ENCODE measurements at regions not wholly inside any gene's neighbourhood (a gene's known extent, or its start where the extent isn't known, plus 50 kb on each side); places are given as distances from the start of the nearest gene placed in this dataset.
"Not testable (repeated sequence)": the region's sequence is repeated elsewhere in the genome, so short reads cannot be mapped to it uniquely, and the experiment has no call there.

DNA sequence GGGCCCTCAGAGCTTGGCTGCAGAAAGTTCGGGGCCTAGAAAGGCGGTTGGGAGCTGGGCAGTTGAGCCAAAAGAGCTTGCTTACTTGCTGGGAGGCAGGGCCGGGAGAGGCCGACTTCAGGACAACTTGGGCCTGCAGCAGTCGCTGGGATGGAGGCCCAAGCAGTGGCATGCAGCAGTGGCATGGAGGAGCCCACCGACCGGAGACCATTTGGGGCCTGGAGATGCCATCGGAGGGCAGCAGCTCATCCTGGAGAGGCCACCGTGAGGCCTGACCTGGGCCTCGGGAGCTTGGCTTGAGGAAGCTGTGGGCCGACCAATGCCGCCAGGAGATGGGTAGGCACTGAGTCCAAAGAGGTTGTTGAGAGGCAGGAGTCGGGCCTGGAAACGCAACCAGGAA, 200.0 kb downstream of the CEP170 start:
- TF ChIP-seq CTCF (conservative IDR thresholded peaks at IDR 0.05; ENCODE audit: low read depth in 2 of 2), result 0 out of 4 replicates have a peak, but pooled peaks of 1 of the 2 experiments have one; percentile 4
- TF ChIP-seq JUNB (IDR thresholded peaks at IDR 0.05; ENCODE audit: unreplicated experiment); CREB1 (CRISPR knock-in tag; IDR thresholded peaks at IDR 0.05; ENCODE audit: low read depth); EZH2phosphoT487 (IDR thresholded peaks at IDR 0.05; ENCODE audit: unreplicated experiment): not testable (repeated sequence)

Data from GM23338 (cell line).